NCI-H82 (cell line): ENCODE measurements at regions not wholly inside any gene's neighbourhood (a gene's known extent, or its start where the extent isn't known, plus 50 kb on each side); places are given as distances from the start of the nearest gene placed in this dataset.

Source experiments
- DNase-seq: peaks from one replicate; lab custom pipeline; 2025; lab: John Stamatoyannopoulos, UW

- DNase-seq = no peak
These were observed 168.9 kb downstream of the CYRIA start for GRCh38 chr2:16496426-16497388.

DNA sequence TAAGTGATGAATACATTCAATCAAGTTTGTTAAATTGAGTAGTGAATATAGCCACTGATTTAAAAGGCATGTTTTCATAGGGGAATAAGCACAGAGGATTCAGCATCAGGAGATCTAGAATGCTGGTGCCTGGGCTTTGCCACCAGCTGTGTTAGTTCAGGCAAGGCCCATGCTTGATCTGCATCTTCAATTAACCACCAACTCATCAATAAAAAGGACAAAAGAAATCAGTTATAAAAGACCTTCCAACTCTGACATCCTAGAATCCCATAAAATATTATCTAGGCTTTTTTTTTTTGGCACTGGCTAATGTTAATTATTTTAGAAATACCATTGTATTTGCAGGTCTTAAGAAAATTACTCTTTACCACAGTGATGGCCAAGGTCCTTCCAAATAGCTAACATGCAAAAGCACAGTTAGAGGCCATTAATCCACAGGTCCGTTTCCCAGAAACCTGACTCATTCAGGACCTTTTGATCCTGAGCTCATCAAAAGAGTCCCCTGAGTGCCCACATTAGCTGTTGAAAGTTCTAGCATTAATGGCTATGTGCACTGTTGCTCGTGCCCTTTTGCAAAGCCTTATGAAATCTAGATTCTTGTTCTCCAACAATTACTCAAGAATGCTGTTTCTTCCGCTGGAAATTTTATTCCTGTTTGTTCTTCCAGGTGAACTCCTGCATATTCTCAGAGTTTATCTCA is 170.0 kb downstream of the CYRIA start:
- DNase-seq = no peak

DNA sequence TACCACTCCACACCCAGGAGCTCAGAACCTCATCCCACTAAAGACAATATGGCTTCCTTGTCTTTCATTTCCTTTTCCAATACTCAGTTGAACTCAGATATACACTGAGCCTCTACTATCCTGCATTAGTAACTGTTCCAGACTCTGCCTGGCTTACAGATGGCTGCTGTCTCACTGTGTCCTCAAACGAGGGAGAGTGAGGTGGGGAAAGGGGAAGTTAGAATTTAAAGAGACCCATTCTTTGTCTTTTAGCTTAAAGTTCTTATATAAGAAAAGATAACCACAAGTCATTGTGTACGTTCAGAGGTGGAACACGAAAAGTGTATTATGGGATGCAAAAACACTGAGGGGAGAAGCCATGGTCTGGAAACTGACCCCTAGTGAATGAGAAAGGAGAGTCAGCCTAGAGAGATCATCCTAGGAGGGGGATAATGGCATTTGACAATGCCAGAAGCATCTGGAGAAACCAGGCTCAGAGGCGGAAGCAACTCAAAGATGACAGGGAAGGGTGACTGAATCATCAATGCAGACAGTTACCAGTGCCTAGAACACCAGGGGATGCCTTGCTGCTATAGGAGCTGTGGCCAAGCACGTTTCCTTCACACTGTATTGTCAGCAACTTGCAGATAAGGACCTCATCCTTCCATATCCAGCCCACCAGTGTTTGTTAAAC is 170.7 kb downstream of the CYRIA start:
- no peak for DNase-seq

DNA sequence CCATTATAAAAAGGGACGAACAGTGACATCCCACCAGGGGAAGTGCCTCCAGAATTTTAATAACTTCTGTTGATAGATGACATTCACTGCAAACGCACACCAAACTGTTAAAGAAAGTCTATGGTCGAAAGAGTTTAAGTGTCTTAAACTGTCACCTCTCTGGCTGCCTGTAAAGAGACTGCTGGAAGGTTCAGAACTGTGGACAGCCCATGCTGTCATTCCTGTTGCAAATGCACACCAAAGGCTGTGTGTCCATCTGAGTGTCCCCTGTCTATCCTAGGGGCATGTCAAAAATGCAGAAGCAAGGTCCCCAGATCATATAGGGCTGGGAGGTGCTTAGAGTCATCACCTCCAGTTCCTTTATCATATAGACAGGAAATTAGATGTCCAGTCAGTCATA is 171.8 kb downstream of the CYRIA start:
- no peak for DNase-seq

GRCh38 chr2:16487686-16488085 is 177.9 kb downstream of the CYRIA start:
- peak; percentile 66 for DNase-seq

- DNase-seq = no peak
These were observed 180.4 kb downstream of the CYRIA start for GRCh38 chr2:16485251-16485650.

DNA sequence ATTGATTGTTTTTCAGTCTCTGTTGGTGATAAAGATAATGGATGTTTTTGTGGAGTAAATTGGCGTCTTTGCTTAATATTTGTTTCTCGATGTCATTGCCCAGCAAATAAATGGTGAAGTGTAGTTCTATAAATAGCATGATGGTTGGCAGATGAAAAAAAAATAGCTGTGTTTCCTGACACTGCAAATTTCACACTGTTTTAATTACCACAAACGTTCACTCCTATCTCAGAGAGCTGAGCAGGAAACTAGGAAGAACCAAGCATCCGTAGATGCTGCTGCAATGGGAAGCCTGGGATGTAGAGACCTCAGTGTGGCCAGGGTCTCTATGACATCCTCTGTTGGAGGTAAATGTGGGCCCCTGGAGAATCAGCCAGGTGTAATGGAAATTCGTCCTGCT is 183.2 kb downstream of the CYRIA start:
- DNase-seq = no peak

DNA sequence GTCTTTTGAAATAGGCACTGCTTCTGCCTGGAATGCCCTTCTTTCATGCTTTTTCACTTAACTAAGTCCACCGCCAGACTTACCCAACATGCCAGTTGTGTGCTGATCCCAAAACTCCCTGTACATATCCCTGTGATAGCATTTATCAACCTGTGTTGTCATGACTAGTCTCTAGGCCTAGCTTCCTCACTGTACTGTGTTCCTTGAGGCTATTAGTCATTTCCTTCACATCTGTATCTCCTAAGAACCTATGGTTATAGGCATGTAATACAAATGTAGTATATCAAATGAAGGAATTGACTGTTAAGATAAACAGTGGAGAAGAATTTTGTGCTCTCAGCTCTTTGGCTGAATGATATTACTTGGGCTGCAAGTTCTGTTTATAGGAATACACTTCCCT is 184.3 kb downstream of the CYRIA start:
- no peak for DNase-seq

DNA sequence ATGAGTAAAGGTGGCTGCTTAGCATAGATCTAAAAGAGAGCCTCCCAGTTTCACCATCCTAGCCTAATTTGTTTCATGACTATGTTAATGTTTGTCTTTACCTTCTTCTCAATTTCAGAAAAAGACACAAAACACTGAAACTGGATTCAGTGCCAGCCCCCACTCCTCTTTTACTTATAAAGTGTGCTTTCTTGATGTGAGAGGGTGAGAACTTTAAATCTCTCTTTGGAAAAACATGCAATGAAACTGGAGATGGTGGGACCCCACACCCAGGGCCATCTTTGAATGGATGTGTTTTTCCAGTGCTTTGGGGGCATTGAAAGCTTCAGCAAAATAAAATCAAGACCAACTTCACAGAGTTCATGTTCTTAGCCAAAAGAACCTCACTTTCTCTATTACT is 185.9 kb downstream of the CYRIA start:
- no peak for DNase-seq

DNA sequence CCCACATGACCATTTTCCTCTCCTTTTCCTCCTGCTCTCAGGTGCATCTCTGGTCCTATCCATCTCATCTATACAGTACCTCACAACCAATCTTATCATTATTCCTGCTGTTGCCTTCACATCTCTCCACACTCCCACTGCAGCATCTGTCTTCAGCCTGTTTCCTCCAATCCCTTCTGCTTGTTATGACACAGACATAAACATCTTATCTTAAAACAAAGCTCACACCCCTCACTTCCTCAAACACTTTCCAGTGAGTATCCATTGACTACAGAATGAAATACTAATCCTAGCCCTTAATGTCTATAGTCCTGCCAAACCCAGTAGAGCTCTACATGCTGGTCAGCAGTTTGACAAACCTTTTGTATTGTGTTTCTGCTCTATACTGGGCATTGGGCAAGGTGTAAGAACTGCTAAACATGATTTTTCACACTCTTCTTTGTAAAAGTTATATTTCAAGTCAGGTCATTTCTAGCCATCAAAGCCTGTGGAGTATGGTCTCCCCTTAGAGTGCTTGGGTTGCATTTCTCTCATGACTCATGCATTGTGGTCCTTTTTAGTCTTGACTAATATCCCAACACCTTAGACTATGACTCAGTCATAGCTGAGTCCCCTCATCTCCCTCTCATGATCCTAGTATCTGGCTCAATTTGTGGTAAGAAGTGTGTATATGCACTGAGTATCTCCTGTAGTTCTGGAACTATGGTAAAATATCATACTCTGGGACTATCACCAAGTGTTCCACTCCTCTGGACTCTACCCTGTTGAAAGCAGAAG is 187.0 kb downstream of the CYRIA start:
- DNase-seq = no peak

GRCh38 chr2:16477648-16478047 is 188.0 kb downstream of the CYRIA start:
- DNase-seq = no peak

DNA sequence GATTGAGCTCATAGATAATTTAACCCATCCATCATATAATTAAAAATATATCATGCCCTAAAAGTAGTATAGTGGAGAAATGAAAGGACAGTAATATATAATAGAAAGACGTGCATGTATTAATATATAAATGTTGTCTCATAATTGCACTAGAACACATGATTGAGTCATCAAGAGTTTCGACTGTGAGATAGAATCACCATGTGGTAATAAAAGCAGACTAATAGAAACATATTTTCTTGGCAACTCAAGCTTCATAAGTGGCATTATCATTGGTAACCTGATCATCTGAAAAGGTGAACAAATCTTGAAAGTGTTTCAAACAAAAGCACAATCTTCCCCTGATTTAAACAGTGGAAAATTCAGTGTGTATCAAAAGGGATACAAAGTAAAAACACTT is 188.8 kb downstream of the CYRIA start:
- DNase-seq = no peak

- no peak for DNase-seq
These were observed 189.6 kb downstream of the CYRIA start for GRCh38 chr2:16475986-16476567.

DNA sequence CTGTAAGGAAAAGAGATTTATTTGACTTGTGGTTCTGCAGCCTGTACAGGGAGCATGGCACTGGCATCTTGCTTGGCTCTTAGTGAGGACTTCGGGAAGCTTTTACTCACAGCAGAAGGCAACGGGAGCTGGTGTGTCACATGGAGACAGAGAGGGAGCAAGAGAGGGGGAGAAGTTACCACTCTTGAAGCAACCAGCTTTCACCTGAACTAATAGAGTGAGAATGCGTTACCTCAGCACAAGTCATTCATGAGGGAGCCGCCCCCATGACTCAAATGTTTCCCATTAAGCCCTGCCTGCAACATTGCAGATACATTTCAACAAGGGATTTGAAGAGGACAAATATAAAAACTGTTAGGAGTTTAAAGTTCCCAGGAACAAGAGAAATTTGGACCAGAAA is 190.0 kb downstream of the CYRIA start:
- DNase-seq = no peak

DNA sequence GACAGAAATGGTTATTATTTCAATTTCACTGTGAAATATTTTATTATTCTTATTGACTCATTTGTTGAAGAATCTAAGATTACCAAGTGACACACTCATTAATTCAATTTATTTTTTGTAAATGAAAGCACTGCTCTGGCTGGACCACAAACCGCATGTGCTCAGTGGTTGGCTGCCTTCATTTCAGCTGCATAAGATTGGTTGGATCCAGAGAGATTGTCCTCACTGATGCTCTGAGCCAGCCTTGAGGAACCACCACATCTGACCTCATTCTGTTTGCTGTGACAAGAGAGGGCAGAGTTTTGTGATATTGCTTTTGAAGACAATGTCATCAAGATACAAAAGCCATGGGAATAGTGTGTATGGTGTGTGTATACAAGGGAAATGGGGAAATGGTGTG is 192.1 kb downstream of the CYRIA start:
- DNase-seq = no peak

DNA sequence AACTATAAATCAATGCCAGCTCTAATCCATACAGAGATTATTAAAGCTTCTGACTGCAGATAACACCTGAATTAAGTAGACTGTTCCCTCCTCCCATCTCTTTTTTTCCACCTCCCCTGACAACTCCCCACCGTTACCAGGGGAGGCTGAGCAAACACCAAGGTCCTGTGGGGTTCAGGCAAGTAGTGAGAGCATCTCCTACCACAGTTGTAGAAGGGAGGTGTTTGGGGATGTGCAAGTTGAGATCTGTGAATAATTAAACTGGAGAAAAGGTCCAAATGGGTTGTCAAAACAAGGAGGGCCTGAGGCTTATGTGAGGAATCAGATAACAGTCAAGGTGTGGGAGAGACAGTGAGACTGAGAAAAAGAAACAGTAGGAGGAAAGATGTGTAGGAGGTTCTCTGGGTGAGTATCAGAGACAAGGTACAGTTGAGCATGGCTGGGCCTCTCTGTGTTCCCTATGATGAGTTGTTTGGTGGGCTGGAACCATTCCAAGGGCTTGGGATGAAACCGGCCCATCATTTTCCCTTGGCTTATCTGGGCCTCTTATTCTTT is 194.6 kb downstream of the CYRIA start:
- DNase-seq = no peak

- DNase-seq = no peak
These were observed 198.8 kb downstream of the CYRIA start for GRCh38 chr2:16466821-16467151.

GRCh38 chr2:16466133-16466820 is 199.4 kb downstream of the CYRIA start:
- no peak for DNase-seq

GRCh38 chr2:16464641-16465040 is 201.0 kb downstream of the CYRIA start:
- peak; percentile 55 for DNase-seq

DNA sequence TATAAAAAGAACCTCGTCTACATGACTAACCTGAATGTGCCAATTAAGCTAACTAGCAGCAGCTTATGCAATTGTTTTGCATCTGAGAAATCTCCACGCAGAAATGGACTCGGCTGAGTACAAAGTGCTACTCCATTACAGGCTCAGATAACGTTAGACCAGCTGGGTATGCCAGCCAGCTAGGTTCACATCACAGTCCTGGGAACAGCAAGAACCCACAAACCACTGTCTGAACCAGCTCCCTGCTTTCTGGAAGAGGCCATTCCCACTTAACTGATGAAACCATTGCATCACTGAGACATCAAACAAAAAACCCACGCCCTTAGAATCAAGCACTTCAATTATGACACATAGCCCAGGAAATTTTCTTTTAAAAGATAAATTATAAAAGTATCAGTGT is 202.7 kb downstream of the CYRIA start:
- DNase-seq = no peak

GRCh38 chr2:16461672-16462071 is 204.0 kb downstream of the CYRIA start:
- DNase-seq = peak; percentile 28
